H9 (cell line): ENCODE measurements at regions not wholly inside any gene's neighbourhood (a gene's known extent, or its start where the extent isn't known, plus 50 kb on each side); places are given as distances from the start of the nearest gene placed in this dataset.

Experiments
- DNase-seq: peaks from one replicate; pipeline ENCODE4 v3.0.0-alpha.2; 2017
- H2AFZ ChIP-seq: one replicate; pipeline ENCODE4 v1.6.1; 2013; ENCODE audit warnings: mild to moderate bottlenecking, low read length, control low read depth, moderate library complexity
- H2AK5ac ChIP-seq: 2 replicates; pipeline ENCODE4 v1.6.1; 2013; ENCODE audit warnings: low read length, control low read depth, mixed read lengths; ENCODE audit not compliant: insufficient read length
- H2BK120ac ChIP-seq: one replicate; pipeline ENCODE4 v1.6.1; 2013; ENCODE audit warnings: low read depth, mild to moderate bottlenecking, low read length, control low read depth, inconsistent platforms; ENCODE audit not compliant: poor library complexity, severe bottlenecking
- H2BK12ac ChIP-seq: 2 replicates; pipeline ENCODE4 v1.6.1; 2013; ENCODE audit warnings: low read length, control low read depth, mixed read lengths, low read depth; ENCODE audit not compliant: insufficient read length
- H2BK15ac ChIP-seq: 2 replicates; pipeline ENCODE4 v1.6.1; 2013; ENCODE audit warnings: low read depth, low read length, control low read depth
- H2BK20ac ChIP-seq: one replicate; pipeline ENCODE4 v1.6.1; 2013; ENCODE audit warnings: low read depth, mild to moderate bottlenecking, low read length, control low read depth, inconsistent platforms; ENCODE audit not compliant: poor library complexity, severe bottlenecking
- H2BK5ac ChIP-seq: 2 replicates; pipeline ENCODE4 v1.6.1; 2013; ENCODE audit warnings: low read length, control low read depth, mixed read lengths; ENCODE audit not compliant: insufficient read length
- H3K14ac ChIP-seq: 2 replicates; pipeline ENCODE4 v1.6.1; 2013; ENCODE audit warnings: low read length, control low read depth; ENCODE audit not compliant: insufficient read depth
- H3K18ac ChIP-seq: 2 replicates; pipeline ENCODE4 v1.6.1; 2013; ENCODE audit warnings: low read depth, mild to moderate bottlenecking, mixed read lengths, low read length, control low read depth; ENCODE audit not compliant: insufficient read length
- H3K23ac ChIP-seq: 2 replicates; pipeline ENCODE4 v1.6.1; 2013; ENCODE audit warnings: low read length, control low read depth, mixed read lengths, low read depth; ENCODE audit not compliant: insufficient read length
- H3K23me2 ChIP-seq: 2 replicates; pipeline ENCODE4 v1.6.1; 2013; ENCODE audit warnings: low read depth, mild to moderate bottlenecking, mixed read lengths, low read length, control low read depth; ENCODE audit not compliant: insufficient read length, poor library complexity, severe bottlenecking
- H3K27ac ChIP-seq: 2 replicates; pipeline ENCODE4 v1.5.1; 2013; ENCODE audit warnings: low read length, control low read depth, mixed read lengths, low read depth; ENCODE audit not compliant: insufficient read length
- H3K27me3 ChIP-seq: 2 replicates; pipeline ENCODE4 v1.6.1; 2013; ENCODE audit warnings: low read length, control low read depth, inconsistent platforms; ENCODE audit not compliant: insufficient read depth
- H3K4ac ChIP-seq: 2 replicates; pipeline ENCODE4 v1.6.1; 2013; ENCODE audit warnings: low read depth, mild to moderate bottlenecking, control low read depth, inconsistent platforms, low read length, moderate library complexity
- H3K4me1 ChIP-seq: 2 replicates; pipeline ENCODE4 v1.6.1; 2013; ENCODE audit warnings: low read length, control low read depth, inconsistent platforms; ENCODE audit not compliant: insufficient read depth
- H3K4me2 ChIP-seq: 2 replicates; pipeline ENCODE4 v1.6.1; 2013; ENCODE audit warnings: low read length, control low read depth, mixed read lengths; ENCODE audit not compliant: insufficient read length, insufficient read depth
- H3K56ac ChIP-seq: 2 replicates; pipeline ENCODE4 v1.6.1; 2013; ENCODE audit warnings: low read depth, mild to moderate bottlenecking, mixed read lengths, low read length, control low read depth; ENCODE audit not compliant: insufficient read length
- H3K79me1 ChIP-seq: 2 replicates; pipeline ENCODE4 v1.6.1; 2013; ENCODE audit warnings: low read depth, mild to moderate bottlenecking, moderate library complexity, low read length, control low read depth, inconsistent platforms; ENCODE audit not compliant: insufficient read depth, poor library complexity, severe bottlenecking
- H3K79me2 ChIP-seq: 2 replicates; pipeline ENCODE4 v1.6.1; 2013; ENCODE audit warnings: low read length, control low read depth, inconsistent platforms; ENCODE audit not compliant: insufficient read depth
- H3K9ac ChIP-seq: 2 replicates; pipeline ENCODE4 v1.6.1; 2013; ENCODE audit warnings: low read length, control low read depth, mixed read lengths; ENCODE audit not compliant: insufficient read length; ENCODE audit errors: extremely low read depth
- H3K9me3 ChIP-seq: one replicate; pipeline ENCODE4 v1.6.1; 2013; ENCODE audit warnings: low read depth, low read length, inconsistent platforms; ENCODE audit not compliant: control insufficient read depth
- H3T11ph ChIP-seq: one replicate; pipeline ENCODE4 v1.6.1; 2013; ENCODE audit warnings: mild to moderate bottlenecking, low read length, control low read depth, inconsistent platforms
- H4K20me1 ChIP-seq: one replicate; pipeline ENCODE4 v1.6.1; 2013; ENCODE audit not compliant: control insufficient read depth, insufficient read length, insufficient read depth
- H4K5ac ChIP-seq: 2 replicates; pipeline ENCODE4 v1.6.1; 2013; ENCODE audit warnings: low read depth, mild to moderate bottlenecking, mixed read lengths, low read length, control low read depth; ENCODE audit not compliant: insufficient read length
- H4K8ac ChIP-seq: replicated peaks from 2 replicates; pipeline ENCODE4 v1.6.1; 2013; ENCODE audit warnings: low read length, control low read depth, mixed read lengths, low read depth; ENCODE audit not compliant: insufficient read length
- H4K91ac ChIP-seq: 2 replicates; pipeline ENCODE4 v1.6.1; 2013; ENCODE audit warnings: low read depth, mild to moderate bottlenecking, moderate library complexity, mixed read lengths, low read length, control low read depth; ENCODE audit not compliant: insufficient read length
- H3K27ac Mint-ChIP-seq, 3 experiments: 2 replicates in 2 of 3; 3 replicates in 1 of 3; pipeline ENCODE4 v1.8.0; 2020 to 2021; ENCODE audit warnings: mixed read lengths in 3 of 3, mild to moderate bottlenecking in 1 of 3, moderate library complexity in 1 of 3
- H3K27me3 Mint-ChIP-seq: 2 replicates; pipeline ENCODE4 v1.8.0; 2021; ENCODE audit warnings: low read depth, mild to moderate bottlenecking, moderate library complexity, mixed read lengths
- H3K36me3 Mint-ChIP-seq, 3 experiments: 2 replicates in 2 of 3; 3 replicates in 1 of 3; pipeline ENCODE4 v1.8.0; 2020 to 2021; ENCODE audit warnings: low read depth in 3 of 3, mixed read lengths in 3 of 3; ENCODE audit not compliant: insufficient read depth in 1 of 3
- H3K4me1 Mint-ChIP-seq, 2 experiments: 2 replicates each; pipeline ENCODE4 v1.8.0; 2020; ENCODE audit warnings: mixed read lengths in 2 of 2
- H3K4me3 Mint-ChIP-seq, 2 experiments: 2 replicates in 1 of 2; 3 replicates in 1 of 2; pipeline ENCODE4 v1.8.0; 2020 to 2021; ENCODE audit warnings: mild to moderate bottlenecking in 2 of 2, mixed read lengths in 2 of 2, moderate library complexity in 1 of 2
- H3K9me3 Mint-ChIP-seq, 2 experiments: 2 replicates in 1 of 2; 3 replicates in 1 of 2; pipeline ENCODE4 v1.8.0; 2020; ENCODE audit warnings: mild to moderate bottlenecking in 2 of 2, mixed read lengths in 2 of 2, moderate library complexity in 1 of 2
- CTCF ChIP-seq: fragments of 200-600 bp; sonication (generic); conservative IDR thresholded peaks from 3 replicates; pipeline ENCODE4 v1.8.0; 2021; ENCODE audit warnings: antibody characterized with exemption, mild to moderate bottlenecking

GRCh38 chr20:10909803-10910202 lies 236.0 kb upstream of the JAG1 start:
- peaks cover 7 to 10% of the 10 kb centered on the region in 2 experiments; a peak in 3 of 4 replicates for H3K4me1 Mint-ChIP-seq
- Histone ChIP-seq H2AK5ac (no peak overlapping the region), H3T11ph (no peak overlapping the region), H3K79me2 (no peaks in the 10 kb centered on the region), H4K91ac (no peak overlapping the region), H2BK120ac (no peak overlapping the region), H4K20me1 (no peaks in the 10 kb centered on the region), H3K27ac (no peak overlapping the region), H4K5ac (no peak overlapping the region), H3K23me2 (no peaks in the 10 kb centered on the region), H3K27me3 (no peaks in the 10 kb centered on the region), H2BK12ac (no peak overlapping the region), H2BK5ac (no peak overlapping the region), H2BK15ac (no peak overlapping the region), H3K14ac (no peak overlapping the region), H3K4me1 (no peaks in the 10 kb centered on the region), H3K23ac (no peak overlapping the region), H3K79me1 (no peaks in the 10 kb centered on the region), H4K8ac (no peak overlapping the region), H3K56ac (no peak overlapping the region), H3K4ac (no peak overlapping the region), H3K4me2 (no peak overlapping the region), H3K18ac (no peak overlapping the region), H3K9me3 (no peaks in the 10 kb centered on the region), H2BK20ac (no peak overlapping the region), H3K9ac (no peak overlapping the region), H2AFZ (no peak overlapping the region)
- H3K27ac Mint-ChIP-seq, result no peak overlapping the region
- no peaks in the 10 kb centered on the region for H3K27me3 Mint-ChIP-seq
- no peaks in the 10 kb centered on the region for H3K9me3 Mint-ChIP-seq
- H3K4me3 Mint-ChIP-seq, result no peak overlapping the region
- no peak for DNase-seq
- TF ChIP-seq CTCF, result no peak
- H3K36me3 Mint-ChIP-seq, result no peaks in the 10 kb centered on the region
